Activated CD8-positive, alpha-beta memory T cell treated with anti-CD3 and anti-CD28 coated beads for 1 hour (primary cell): ENCODE measurements at regions not wholly inside any gene's neighbourhood (a gene's known extent, or its start where the extent isn't known, plus 50 kb on each side); places are given as distances from the start of the nearest gene placed in this dataset.
A peak's percentile ranks its signal among the peaks of the same experiment; 100 is the strongest.

ENCODE experiments used
- DNase-seq, 2 donors: peaks; one replicate each; pipeline ENCODE4 v3.0.0-alpha.2; 2020; ENCODE audit warnings: low read depth in 1 of 2; ENCODE audit errors: extremely low read depth in 1 of 2

DNA sequence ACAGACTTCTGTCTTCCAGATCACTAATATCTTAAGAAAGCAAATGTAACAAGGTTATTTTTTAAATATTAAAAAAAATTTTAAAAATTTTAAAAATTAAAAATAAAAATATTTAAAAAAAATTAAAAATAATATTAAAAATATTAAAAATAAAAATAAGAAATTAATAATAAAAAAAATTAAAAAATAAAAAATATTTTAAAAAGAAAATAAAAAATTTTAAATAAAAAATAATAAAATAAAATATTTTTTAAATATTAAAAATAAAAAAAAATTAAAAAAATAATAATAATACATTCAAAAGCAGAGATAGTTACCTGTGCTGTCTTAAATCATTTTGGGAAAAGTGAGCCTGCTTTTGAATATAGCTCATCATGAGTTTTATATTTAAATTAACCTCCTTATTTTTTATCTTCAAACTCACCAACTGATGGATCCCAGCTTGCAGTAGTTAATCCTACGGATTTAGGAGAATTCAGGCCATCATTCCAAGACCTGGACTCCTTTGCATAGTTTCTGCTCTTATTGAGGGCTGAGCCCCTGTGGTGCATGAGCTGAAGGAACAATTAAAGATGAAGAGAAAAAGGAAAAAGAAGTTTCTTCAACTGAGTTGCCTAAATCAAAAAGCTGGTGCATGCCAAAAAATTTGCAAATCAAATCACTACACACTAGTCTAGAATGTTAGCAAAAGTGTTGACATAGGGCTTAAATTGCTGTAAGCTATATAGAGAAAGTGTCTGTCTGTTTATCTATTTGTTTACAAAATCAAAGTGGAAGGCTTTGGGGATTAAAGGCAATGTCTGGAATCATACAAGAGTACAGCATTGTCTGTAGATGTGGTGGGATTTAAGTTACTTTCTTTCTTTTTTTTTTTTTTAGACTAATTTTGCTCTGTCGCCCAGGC is 50.5 kb upstream of the ZNF438 start:
- DNase-seq: no peak

DNA sequence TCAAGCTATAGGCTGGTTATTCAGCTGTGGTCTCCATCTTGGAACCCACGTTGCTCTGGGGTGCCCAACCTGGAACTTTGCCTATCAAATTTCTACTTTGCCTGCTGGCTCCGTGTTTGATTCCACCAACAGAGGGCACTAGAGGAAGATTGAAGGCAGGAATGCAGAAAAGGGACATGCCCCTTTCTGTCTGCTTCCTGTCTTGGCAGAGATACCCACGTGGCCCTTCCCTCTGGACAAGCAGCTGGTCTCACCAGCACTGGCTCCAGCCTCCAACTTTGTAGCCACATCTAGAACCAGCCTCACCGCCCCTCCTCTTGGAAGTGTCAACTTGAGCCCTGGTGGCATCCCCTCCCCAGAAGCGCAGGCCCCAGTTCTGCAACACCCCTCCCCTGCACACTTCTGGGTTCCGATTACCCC is 52.1 kb upstream of the ZNF438 start:
- DNase-seq: peak in 1 of 2 donors; percentile 13

DNA sequence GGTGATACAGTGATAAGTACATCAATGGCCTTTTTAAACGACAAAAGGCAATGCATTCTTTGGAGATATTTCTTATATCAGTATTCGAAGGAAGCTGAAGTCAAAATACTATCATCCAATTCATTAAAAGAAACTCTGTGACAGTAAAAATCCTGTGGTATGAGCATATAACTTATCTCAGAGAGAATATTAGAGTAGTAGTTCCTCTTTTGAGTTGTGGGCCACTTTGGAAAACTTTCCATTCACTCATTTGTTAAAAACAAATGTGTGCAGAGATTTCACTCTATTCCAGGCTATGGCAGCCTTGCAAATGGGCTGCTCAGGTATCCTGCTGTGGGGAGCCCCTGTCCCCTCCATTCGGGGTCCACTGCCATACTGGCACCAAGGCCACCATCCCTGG is 55.3 kb upstream of the ZNF438 start:
- no peak for DNase-seq

GRCh38 chr10:31087851-31088250 is 56.2 kb upstream of the ZNF438 start:
- DNase-seq: no peak

- no peak for DNase-seq
Measured at GRCh38 chr10:31090894-31091607, 59.4 kb upstream of the ZNF438 start.

DNA sequence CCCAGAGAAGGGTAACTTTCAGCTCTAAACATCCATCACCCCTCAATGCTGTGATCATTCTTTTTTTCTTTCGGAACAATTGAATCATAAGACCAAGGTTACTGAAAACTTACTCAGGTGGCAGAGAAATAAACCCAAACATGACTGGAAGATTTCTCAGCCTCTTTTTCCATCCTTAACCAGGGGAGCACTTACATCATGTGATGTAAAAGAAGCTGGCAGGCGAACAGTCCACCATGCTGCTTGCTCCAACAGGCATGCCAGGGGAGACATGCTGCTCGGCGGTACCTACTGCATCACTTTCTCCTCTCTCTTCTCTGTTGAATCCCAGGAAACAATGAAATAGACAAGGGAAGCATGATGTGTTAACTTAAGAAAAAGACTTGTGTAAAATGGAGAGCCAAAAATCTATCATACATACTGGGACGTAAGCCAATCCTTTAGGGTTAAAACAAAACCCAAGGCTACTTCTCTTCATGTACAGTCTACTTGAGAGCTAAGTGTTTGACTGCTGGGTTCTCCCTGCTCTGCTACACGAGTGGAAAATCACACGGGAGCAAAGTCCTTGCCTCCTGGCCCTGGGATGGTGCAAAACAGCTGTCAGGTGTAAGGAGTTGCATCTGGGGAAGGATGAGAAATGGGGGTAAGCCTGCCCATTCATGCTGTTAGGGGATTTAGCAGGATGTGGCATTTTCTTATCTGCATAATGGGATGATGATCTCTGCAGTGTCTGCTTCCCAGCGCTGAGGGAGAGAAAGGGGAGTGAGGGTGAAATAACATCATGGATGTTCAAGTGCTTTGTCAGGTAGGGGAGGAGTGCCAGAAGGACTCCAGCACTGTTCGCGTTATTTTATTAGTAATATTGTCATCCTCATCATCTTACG is 64.3 kb upstream of the ZNF438 start:
- no peak for DNase-seq

DNA sequence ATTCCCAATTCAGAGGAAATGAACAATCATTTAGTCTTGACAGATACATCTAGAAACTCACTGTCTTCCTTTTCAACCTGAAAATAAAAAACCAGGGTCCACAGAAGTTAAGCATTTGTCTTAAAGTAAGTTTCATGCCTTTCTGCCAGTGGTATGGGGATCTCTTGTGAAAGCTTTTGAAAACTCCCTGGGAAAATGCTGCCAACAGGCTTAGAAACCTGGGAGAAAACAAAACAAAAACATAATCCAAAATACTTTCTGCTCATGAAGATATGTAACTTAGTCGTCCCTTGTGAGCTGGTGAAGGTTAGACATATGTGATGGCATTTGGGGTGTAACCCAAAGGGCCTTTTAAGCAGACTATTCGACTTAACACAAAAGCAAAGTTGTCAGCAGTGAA is 66.4 kb upstream of the ZNF438 start:
- DNase-seq: no peak

GRCh38 chr10:31099094-31099493 is 67.4 kb upstream of the ZNF438 start:
- no peak for DNase-seq

DNA sequence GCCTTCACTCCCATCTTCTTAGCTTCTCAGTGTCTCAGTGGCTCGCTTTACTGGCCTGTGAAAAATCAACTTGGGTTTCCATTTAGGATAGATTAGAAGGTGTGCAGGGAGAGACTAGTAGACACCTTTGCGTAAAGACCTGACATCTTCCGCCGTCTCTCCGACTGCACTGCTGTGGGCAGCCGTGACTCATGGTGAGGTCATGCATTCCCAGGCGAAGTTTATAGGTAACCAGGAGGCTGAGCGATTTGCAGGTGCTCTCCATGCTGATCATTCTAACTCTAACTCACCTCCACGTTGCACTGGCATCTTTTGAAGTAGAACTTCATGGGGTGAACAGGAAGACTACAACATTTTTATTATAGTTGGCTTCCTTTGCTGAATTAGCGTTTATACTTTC is 68.0 kb upstream of the ZNF438 start:
- no peak for DNase-seq

DNA sequence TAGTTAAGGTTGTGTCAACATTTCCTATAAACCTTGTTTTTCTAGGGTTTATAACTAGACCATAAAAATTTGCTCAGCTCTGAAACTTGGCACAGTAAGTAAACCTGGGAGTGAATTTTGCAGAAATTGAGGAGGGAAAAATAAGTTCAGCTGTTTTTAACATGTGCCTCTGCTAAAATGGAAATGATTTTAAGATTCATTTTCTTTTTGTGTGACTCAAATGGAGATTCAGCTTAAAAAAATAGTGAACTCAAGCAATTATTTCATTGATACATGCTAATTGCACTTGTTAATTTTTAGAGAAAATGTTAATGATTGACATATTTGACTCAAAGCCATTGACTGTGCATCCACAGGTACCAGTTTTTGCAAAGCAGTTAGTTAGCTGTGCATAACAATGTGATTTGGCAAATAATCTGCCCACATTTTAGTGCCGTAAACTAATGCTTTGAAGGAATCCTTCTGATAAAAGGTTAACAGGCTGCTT is 68.5 kb upstream of the ZNF438 start:
- no peak for DNase-seq

DNA sequence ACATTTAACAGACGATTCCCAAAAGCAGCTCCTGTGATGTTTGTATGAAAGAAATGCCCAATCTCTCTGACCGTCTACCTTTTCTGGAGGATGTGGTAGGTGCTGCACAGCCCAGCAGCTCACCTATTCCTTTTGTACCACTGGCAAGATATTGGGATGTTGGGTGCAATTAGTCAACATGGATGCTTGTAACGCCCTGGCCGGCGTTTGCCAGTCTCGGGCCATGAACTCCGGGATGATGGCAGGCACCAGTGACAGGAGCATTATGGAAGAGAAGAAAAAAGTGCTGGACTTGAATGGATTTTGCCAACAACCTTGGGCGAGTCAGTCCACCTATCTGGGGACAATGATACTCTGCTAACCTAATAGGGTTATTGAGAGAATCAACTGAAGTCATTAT is 69.0 kb upstream of the ZNF438 start:
- no peak for DNase-seq

- peak in 1 of 2 donors; percentile 8 for DNase-seq
Measured at GRCh38 chr10:31101123-31101522, 69.5 kb upstream of the ZNF438 start.

DNA sequence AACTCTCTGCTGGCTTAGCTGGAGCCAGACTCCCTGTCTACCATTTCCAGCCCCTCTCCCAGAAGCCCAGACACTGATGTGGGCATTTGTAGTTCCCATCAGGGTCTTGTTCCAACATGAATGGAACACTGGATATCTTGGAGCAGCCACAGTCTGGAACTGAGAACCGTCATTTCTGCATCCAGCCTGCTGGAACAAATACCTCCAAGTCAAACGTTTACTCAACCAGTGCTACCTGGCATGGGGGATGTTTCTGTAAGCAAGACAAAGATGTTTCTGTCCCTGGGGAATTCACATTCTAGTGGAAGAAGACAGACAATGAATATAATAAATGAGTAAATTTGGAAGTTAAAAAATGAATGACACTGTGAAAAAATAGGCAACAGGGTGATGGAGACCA is 70.8 kb upstream of the ZNF438 start:
- DNase-seq: no peak

GRCh38 chr10:31103112-31103511 is 71.4 kb upstream of the ZNF438 start:
- DNase-seq: no peak

GRCh38 chr10:31112961-31113360 is 81.3 kb upstream of the ZNF438 start:
- DNase-seq: no peak

DNA sequence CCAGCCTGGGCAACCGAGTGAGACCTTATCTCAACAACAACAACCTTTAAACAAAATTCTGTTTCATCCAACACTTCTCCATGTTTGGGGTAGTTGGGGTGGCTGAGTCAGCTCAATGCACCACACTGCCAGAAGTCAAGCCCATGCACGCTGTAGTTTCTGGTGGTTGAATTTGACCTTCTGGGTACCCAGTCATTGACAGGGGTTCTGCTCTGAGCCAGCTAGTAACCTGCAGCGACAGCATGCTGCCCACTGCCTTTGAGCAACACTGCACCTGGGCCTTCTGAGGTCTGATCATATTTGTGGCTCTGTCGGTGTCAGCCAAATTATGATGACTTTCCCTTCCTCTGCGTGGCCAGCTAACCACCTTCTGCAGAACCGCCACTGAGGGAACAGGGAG is 84.6 kb upstream of the ZNF438 start:
- DNase-seq: no peak

GRCh38 chr10:31118556-31118955 is 86.9 kb upstream of the ZNF438 start:
- no peak for DNase-seq

DNA sequence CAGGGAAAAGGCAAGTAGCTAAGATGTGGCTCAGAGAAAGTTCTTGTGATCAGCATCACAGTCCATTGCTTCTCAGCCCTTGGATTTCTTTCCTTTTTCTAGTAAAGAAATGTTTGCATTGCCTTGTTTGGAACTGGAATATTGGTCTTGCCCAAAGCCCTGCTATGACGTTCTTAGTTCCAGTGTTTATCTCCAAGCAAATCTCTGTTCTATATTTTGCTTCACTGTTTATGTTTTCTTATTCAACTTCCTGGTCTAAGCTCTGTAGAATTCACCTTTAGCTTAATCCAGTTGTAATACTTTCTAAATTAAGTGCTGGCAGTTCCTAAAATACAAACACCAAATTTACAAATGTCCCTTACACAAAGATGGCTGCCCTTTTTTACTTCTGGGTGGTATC is 88.7 kb upstream of the ZNF438 start:
- no peak for DNase-seq

DNA sequence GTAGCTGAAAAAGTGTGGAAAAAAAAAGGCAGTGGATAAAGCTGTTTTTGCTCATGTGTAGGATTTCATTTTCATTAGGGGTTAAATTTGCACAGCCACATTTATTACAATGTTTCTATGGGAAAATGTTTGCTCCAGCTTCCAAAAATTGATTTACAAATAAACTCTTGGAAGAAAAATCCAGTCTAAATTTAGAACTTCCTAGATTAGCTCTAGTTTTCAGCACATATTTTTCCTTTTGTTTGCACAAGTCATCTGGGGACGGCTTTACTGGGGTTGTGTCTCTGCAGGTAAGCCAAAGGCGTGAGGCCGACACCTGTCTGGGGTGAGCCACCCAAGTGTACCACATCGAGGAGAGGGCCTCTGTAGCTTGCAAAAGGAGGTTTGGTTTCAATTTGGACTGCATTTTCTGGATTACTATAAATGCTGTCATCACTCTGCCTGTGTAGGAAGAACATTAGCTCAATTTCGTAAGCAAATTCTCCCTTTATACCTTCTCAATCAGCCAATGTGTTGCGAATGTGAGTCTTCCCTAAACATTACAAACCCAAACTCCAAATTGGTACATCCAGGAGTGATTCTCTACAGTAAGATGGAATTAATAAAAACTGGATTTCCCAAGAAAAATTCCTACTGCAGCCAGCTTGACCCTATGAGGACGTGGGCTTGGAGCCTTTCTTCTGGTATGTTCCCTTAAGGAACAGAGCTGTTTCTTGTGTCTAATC is 89.5 kb upstream of the ZNF438 start:
- no peak for DNase-seq

GRCh38 chr10:31121757-31122577 is 90.3 kb upstream of the ZNF438 start:
- no peak for DNase-seq
